NT2/D1 (cell line): ENCODE measurements at regions not wholly inside any gene's neighbourhood (a gene's known extent, or its start where the extent isn't known, plus 50 kb on each side); places are given as distances from the start of the nearest gene placed in this dataset.
"Not testable (repeated sequence)": the region's sequence is repeated elsewhere in the genome, so short reads cannot be mapped to it uniquely, and the experiment has no call there.

Experiments used
- DNase-seq: peaks from one replicate; pipeline ENCODE4 v3.0.0-alpha.2; 2011; ENCODE audit warnings: low read depth, low spot score
- H3K27me3 ChIP-seq: 2 replicates; pipeline ENCODE4 v1.6.0; 2011; ENCODE audit warnings: mild to moderate bottlenecking; ENCODE audit not compliant: insufficient read length, insufficient read depth
- H3K36me3 ChIP-seq: 2 replicates; pipeline ENCODE4 v1.6.1; 2011; ENCODE audit warnings: mild to moderate bottlenecking, low read length, mixed read lengths; ENCODE audit not compliant: insufficient read depth, insufficient read length
- H3K4me1 ChIP-seq: 2 replicates; pipeline ENCODE4 v1.5.1; 2011; ENCODE audit not compliant: insufficient read depth, insufficient read length
- H3K4me3 ChIP-seq: 2 replicates; pipeline ENCODE4 v1.5.1; 2011; ENCODE audit warnings: low read depth; ENCODE audit not compliant: insufficient read length
- H3K9ac ChIP-seq: 2 replicates; pipeline ENCODE4 v1.6.0; 2011; ENCODE audit warnings: low read depth; ENCODE audit not compliant: insufficient read length
- H3K9me3 ChIP-seq: 2 replicates; pipeline ENCODE4 v1.5.1; 2011; ENCODE audit warnings: mild to moderate bottlenecking, low read length; ENCODE audit not compliant: insufficient read depth
- SUZ12 ChIP-seq: IDR thresholded peaks from 2 replicates; pipeline ENCODE4 v1.6.1; 2011; ENCODE audit not compliant: insufficient read length, insufficient read depth; ENCODE audit errors: extremely low read depth
- YY1 ChIP-seq: IDR thresholded peaks from 2 replicates; pipeline ENCODE4 v1.6.1; 2011; ENCODE audit not compliant: insufficient read length, insufficient read depth
- ZNF274 ChIP-seq: IDR thresholded peaks from 2 replicates; pipeline ENCODE4 v1.6.1; 2011; ENCODE audit warnings: mild to moderate bottlenecking, low read depth, low read length

DNA sequence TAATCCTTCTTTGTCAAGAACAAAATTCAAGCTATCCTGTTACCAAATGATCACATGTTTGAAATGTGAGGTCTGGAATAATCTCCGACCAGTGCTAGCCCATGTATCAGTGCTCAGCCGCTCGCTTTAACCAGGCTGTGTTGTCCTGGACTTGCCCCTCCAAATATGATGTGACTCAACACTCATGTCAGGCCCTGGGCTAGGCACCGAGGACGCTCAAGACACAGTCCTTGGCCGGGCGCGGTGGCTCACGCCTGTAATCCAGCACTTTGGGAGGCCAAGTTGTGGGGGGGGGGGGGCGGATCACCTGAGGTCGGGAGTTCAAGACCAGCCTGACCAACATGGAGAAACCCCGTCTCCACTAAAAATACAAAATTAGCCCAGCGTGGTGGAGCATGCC is 54.1 kb upstream of the WNT7B start:
- H3K4me1 ChIP-seq = peaks cover 17% of the 10 kb centered on the region
- peaks cover 30% of the 10 kb centered on the region for H3K27me3 ChIP-seq
- H3K36me3 ChIP-seq = no peaks in the 10 kb centered on the region
- H3K4me3 ChIP-seq = no peak overlapping the region
- H3K9me3 ChIP-seq = no peaks in the 10 kb centered on the region
- no peak for DNase-seq
- H3K9ac ChIP-seq = no peak overlapping the region
- no peak for TF ChIP-seq SUZ12
- TF ChIP-seq ZNF274 = no peak
- no peak for TF ChIP-seq YY1

- Histone ChIP-seq H3K4me3 (no peak overlapping the region), H3K27me3 (peaks cover 25% of the 10 kb centered on the region), H3K36me3 (no peaks in the 10 kb centered on the region), H3K9ac (no peak overlapping the region), H3K9me3 (no peaks in the 10 kb centered on the region), H3K4me1 (peaks cover 13% of the 10 kb centered on the region)
- DNase-seq = peak; percentile 40
- TF ChIP-seq ZNF274 (no peak), YY1 (no peak), SUZ12 (no peak)
Observed at GRCh38 chr22:46031557-46031956, 54.6 kb upstream of the WNT7B start.

GRCh38 chr22:46031965-46032851 is 55.2 kb upstream of the WNT7B start:
- peak overlapping the region; percentile 57 for H3K9ac ChIP-seq
- no peak for TF ChIP-seq SUZ12
- no peak for TF ChIP-seq ZNF274
- no peak for TF ChIP-seq YY1
- H3K9me3 ChIP-seq = no peaks in the 10 kb centered on the region
- peaks cover 19% of the 10 kb centered on the region for H3K27me3 ChIP-seq
- DNase-seq = no peak
- peaks cover 15% of the 10 kb centered on the region for H3K4me1 ChIP-seq
- no peaks in the 10 kb centered on the region for H3K36me3 ChIP-seq
- H3K4me3 ChIP-seq = no peak overlapping the region

DNA sequence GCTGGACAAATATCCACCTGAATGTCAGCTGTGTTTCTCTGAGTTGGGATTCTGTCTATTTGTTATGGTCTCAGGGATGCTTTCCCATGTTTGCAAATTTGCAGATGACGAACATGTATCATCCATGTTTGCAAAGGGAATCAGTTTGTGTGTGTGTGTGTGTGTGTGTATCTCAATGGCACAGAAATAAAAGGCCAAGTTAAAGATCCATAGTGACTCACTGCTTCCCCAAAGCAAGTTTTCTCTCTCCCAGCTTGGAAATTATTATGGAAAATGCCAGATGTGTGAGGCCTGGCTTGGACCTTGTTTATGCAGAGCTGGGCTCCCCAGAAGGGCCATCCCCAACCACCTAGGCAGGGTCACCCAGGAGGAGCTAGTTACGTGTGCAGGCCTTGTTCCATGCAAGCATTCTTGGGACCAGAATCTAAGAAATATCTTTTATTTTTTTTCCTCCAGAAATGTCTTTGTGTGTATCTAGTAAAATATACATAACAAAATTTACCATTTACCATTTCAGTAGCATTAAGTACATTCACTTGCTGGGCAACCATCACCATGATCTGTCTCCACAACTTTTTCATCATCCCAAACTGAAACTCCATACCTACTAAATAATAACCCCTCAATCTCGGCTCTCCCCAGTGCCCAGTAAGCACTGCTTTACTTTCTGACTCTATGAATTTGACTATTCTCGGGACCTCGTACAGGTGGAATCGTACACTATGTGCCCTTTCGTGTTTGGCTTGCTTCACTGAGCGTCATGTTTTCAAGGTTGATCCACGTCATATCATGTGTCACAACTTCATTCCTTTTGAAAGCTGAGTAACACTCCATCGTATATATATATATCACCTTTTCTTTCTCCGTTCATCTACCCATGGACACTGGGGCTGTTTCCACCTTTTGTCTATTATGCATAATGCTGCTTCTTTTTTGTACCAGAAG is 56.6 kb upstream of the WNT7B start:
- H3K4me3 ChIP-seq = no peak overlapping the region
- TF ChIP-seq ZNF274 (no peak), SUZ12 (no peak), YY1 (no peak)
- no peaks in the 10 kb centered on the region for H3K9me3 ChIP-seq
- H3K4me1 ChIP-seq = peaks cover 15% of the 10 kb centered on the region
- no peaks in the 10 kb centered on the region for H3K36me3 ChIP-seq
- peaks cover 6% of the 10 kb centered on the region for H3K27me3 ChIP-seq
- H3K9ac ChIP-seq = no peak overlapping the region
- no peak for DNase-seq

GRCh38 chr22:46034480-46034879 is 57.5 kb upstream of the WNT7B start:
- H3K27me3 ChIP-seq, H3K36me3 ChIP-seq, DNase-seq, H3K9ac ChIP-seq, H3K4me3 ChIP-seq, H3K9me3 ChIP-seq: not testable (repeated sequence)
- H3K4me1 ChIP-seq = peaks cover 15% of the 10 kb centered on the region

GRCh38 chr22:46035380-46035741 is 58.4 kb upstream of the WNT7B start:
- no peaks in the 10 kb centered on the region for H3K36me3 ChIP-seq

More at GRCh38 chr22:46035380-46035741, 58.4 kb upstream of the WNT7B start:
- Histone ChIP-seq H3K4me3 (peak overlapping the region; percentile 44), H3K9me3 (no peaks in the 10 kb centered on the region), H3K4me1 (peaks cover 15% of the 10 kb centered on the region), H3K9ac (peak overlapping the region; percentile 73), H3K27me3 (no peaks in the 10 kb centered on the region)
- DNase-seq = no peak
- no peak for TF ChIP-seq YY1
- no peak for TF ChIP-seq ZNF274
- TF ChIP-seq SUZ12 = no peak
